Tibial artery (tissue), 4 donors: ENCODE measurements at regions not wholly inside any gene's neighbourhood (a gene's known extent, or its start where the extent isn't known, plus 50 kb on each side); places are given as distances from the start of the nearest gene placed in this dataset.

Experiments used
- DNase-seq, 2 donors: peaks; one replicate each; pipeline ENCODE4 v3.0.0-alpha.2; 2019
- H3K27ac ChIP-seq, 2 donors: fragments of 200-600 bp; sonication (generic) in 1 of 2; 1 replicate in 1 of 2; 2 replicates in 1 of 2; pipeline ENCODE4 v1.5.1; 2018 to 2019; ENCODE audit warnings: mild to moderate bottlenecking in 1 of 2
- H3K27me3 ChIP-seq, 2 donors: fragments of 200-600 bp; sonication (generic) in 1 of 2; one replicate each; pipeline versions ENCODE4 v1.5.1 to v1.6.0; 2016 to 2019
- H3K36me3 ChIP-seq, 3 donors: fragments of 200-600 bp; sonication (generic) in 2 of 3; one replicate each; pipeline ENCODE4 v1.5.1; 2016 to 2019; ENCODE audit warnings: mild to moderate bottlenecking in 2 of 3
- H3K4me1 ChIP-seq, 4 donors: fragments of 200-600 bp; sonication (generic) in 2 of 4; 1 replicate in 3 of 4; 2 replicates in 1 of 4; pipeline ENCODE4 v1.5.1; 2016 to 2019
- H3K4me3 ChIP-seq, 2 donors: fragments of 200-600 bp; sonication (generic) in 1 of 2; 1 replicate in 1 of 2; 2 replicates in 1 of 2; pipeline ENCODE4 v1.5.1; 2018 to 2019; ENCODE audit warnings: mild to moderate bottlenecking in 2 of 2
- H3K9me3 ChIP-seq, 3 donors: fragments of 200-600 bp; sonication (generic) in 1 of 3; one replicate each; pipeline ENCODE4 v1.5.1; 2016 to 2019
- intact Hi-C: fragments of 100-400 bp; cut with DNase I; formaldehyde crosslinking; loops from one replicate; pipeline ENCODE4 v1.15.0; 2023; ENCODE audit warnings: low total_unique reads
- TF ChIP-seq, protein P1 (sequence below), 2 experiments: fragments of 200-600 bp in 1 of 2; fragments of 450-650 bp in 1 of 2; IDR thresholded peaks; one replicate each; pipeline ENCODE4 v1.5.1; 2017 to 2019; ENCODE audit warnings: antibody characterized with exemption in 2 of 2, mild to moderate bottlenecking in 1 of 2, moderate library complexity in 1 of 2

- TF ChIP-seq, protein P1, sequence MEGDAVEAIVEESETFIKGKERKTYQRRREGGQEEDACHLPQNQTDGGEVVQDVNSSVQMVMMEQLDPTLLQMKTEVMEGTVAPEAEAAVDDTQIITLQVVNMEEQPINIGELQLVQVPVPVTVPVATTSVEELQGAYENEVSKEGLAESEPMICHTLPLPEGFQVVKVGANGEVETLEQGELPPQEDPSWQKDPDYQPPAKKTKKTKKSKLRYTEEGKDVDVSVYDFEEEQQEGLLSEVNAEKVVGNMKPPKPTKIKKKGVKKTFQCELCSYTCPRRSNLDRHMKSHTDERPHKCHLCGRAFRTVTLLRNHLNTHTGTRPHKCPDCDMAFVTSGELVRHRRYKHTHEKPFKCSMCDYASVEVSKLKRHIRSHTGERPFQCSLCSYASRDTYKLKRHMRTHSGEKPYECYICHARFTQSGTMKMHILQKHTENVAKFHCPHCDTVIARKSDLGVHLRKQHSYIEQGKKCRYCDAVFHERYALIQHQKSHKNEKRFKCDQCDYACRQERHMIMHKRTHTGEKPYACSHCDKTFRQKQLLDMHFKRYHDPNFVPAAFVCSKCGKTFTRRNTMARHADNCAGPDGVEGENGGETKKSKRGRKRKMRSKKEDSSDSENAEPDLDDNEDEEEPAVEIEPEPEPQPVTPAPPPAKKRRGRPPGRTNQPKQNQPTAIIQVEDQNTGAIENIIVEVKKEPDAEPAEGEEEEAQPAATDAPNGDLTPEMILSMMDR (IDR thresholded peaks at IDR 0.05) = no peak
- Histone ChIP-seq H3K36me3 (no peaks in the 10 kb centered on the region), H3K4me3 (no peak overlapping the region), H3K4me1 (no peaks in the 10 kb centered on the region), H3K27me3 (no peaks in the 10 kb centered on the region), H3K9me3 (no peaks in the 10 kb centered on the region), H3K27ac (no peak overlapping the region)
- intact Hi-C loops = no loop called here
- no peak for DNase-seq
These were observed 1455.3 kb downstream of the GRIK2 start for GRCh38 chr6:102848796-102849195.

DNA sequence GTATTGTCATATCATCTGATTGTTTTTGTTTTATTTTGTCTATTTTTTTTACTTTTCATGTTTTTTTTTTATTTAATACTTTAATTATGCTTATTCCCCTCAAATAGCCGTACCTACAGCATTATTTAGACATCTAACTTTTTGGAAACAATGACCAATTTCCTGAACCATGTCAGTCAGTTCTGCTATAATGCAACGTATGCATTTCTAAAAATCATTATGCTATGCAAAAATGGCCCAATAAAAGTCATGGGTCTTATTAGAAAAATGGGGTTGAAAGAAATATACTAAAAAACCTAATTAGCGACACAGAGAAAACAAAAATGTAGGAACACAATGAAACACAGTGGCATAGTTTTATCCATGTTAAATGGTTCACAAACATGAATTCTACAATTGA lies 1454.7 kb downstream of the GRIK2 start:
- intact Hi-C loops = no loop called here
- TF ChIP-seq, protein P1 (IDR thresholded peaks at IDR 0.05) = no peak
- no peaks in the 10 kb centered on the region for H3K27me3 ChIP-seq

GRCh38 chr6:102841060-102841459 lies 1447.6 kb downstream of the GRIK2 start:
- Histone ChIP-seq H3K9me3 (no peaks in the 10 kb centered on the region), H3K4me1 (peaks cover 0 to 7% (median 0%) of the 10 kb centered on the region in 4 donors), H3K27ac (no peak overlapping the region), H3K27me3 (no peaks in the 10 kb centered on the region), H3K36me3 (no peaks in the 10 kb centered on the region), H3K4me3 (no peak overlapping the region)
- TF ChIP-seq, protein P1 (IDR thresholded peaks at IDR 0.05) = no peak
- no peak for DNase-seq
- intact Hi-C loops = no loop called here

More for the DNA sequence above, 1454.7 kb downstream of the GRIK2 start:
- no peaks in the 10 kb centered on the region for H3K4me1 ChIP-seq
- DNase-seq = no peak
- H3K36me3 ChIP-seq = no peaks in the 10 kb centered on the region
- no peak overlapping the region for H3K4me3 ChIP-seq
- no peaks in the 10 kb centered on the region for H3K9me3 ChIP-seq
- H3K27ac ChIP-seq = no peak overlapping the region

DNA sequence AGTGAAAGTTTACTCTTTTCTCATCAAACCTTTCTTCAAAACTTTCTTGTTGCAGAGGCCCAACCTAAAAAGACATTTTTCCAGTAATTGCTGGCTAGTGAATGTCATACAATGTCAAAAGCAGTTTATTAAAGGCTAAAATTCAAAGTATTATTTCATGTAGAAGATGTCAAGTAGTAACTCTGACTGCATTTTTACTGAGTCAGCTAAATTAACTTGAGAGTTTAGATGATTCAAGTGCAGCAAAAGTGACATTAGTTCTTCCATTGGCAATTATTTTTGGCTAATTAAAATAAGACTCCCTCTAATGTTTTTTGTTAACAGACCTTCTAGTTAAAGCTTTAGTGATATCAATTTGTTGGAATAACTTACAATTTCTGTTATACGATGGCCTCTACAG lies 1438.5 kb downstream of the GRIK2 start:
- Histone ChIP-seq H3K27ac (no peak overlapping the region), H3K4me1 (no peaks in the 10 kb centered on the region), H3K4me3 (no peak overlapping the region), H3K27me3 (no peaks in the 10 kb centered on the region), H3K36me3 (no peaks in the 10 kb centered on the region), H3K9me3 (no peaks in the 10 kb centered on the region)
- DNase-seq = no peak
- TF ChIP-seq, protein P1 (IDR thresholded peaks at IDR 0.05) = no peak
- intact Hi-C loops = no loop called here

GRCh38 chr6:102820098-102820497 lies 1426.6 kb downstream of the GRIK2 start:
- intact Hi-C loops = no loop called here

More at GRCh38 chr6:102820098-102820497, 1426.6 kb downstream of the GRIK2 start:
- Histone ChIP-seq H3K27me3 (no peaks in the 10 kb centered on the region), H3K9me3 (no peaks in the 10 kb centered on the region), H3K27ac (no peak overlapping the region), H3K36me3 (no peaks in the 10 kb centered on the region), H3K4me1 (no peaks in the 10 kb centered on the region), H3K4me3 (no peak overlapping the region)
- no peak for DNase-seq
- TF ChIP-seq, protein P1 (IDR thresholded peaks at IDR 0.05) = no peak
